ENCODE measurements at regions not wholly inside any gene's neighbourhood (a gene's known extent, or its start where the extent isn't known, plus 50 kb on each side); places are given as distances from the start of the nearest gene placed in this dataset.
"Not testable (repeated sequence)": the region's sequence is repeated elsewhere in the genome, so short reads cannot be mapped to it uniquely, and the experiment has no call there.

GRCh38 chr1:121443001-121443540 is 258.3 kb downstream of the SRGAP2C start:
- H3K9me3 ChIP-seq (ENCODE audit: control insufficient read depth, insufficient read depth, low read length) = no peaks in the 10 kb centered on the region
- WGBS (ENCODE audit: insufficient coverage, insufficient read length) = no CpG with 5 or more reads among the region's 4 CpGs
- no peak for DNase-seq (ENCODE audit: low read depth, low spot score)

DNA sequence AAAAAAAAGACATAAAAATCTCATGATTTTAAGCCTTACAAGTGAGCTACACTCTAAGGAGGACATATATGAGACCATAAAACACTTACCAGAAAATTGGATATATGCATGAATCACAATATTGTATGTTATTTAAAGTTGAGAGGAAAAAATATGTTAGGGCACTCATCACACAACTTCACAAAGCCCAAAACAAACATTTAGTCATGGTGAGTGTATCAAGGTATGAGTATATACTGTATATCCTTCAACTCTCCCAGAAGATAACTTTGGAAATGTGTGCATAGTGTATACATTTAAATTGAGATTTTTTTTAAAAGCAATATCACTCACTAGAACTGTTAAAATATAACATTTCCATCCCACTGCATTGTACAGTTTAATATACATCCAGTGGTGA is 259.3 kb downstream of the SRGAP2C start:
- Histone ChIP-seq H3K27ac (ENCODE audit: low read length) (no peak overlapping the region), H3K4me3 (ENCODE audit: low read length) (no peak overlapping the region), H3K27me3 (ENCODE audit: control insufficient read depth, insufficient read depth, low read length) (no peaks in the 10 kb centered on the region), H3K36me3 (ENCODE audit: control insufficient read depth, insufficient read depth, low read length) (no peaks in the 10 kb centered on the region), H3K9me3 (ENCODE audit: control insufficient read depth, insufficient read depth, low read length) (no peaks in the 10 kb centered on the region), H3K4me1 (ENCODE audit: control insufficient read depth, insufficient read depth, low read length) (no peaks in the 10 kb centered on the region)
- DNase-seq (ENCODE audit: low read depth, low spot score) = no peak

More at GRCh38 chr1:121443001-121443540, 258.3 kb downstream of the SRGAP2C start:
- Histone ChIP-seq H3K27me3 (ENCODE audit: control insufficient read depth, insufficient read depth, low read length) (no peaks in the 10 kb centered on the region), H3K36me3 (ENCODE audit: control insufficient read depth, insufficient read depth, low read length) (no peaks in the 10 kb centered on the region), H3K4me3 (ENCODE audit: low read length) (no peak overlapping the region), H3K27ac (ENCODE audit: low read length) (no peak overlapping the region), H3K4me1 (ENCODE audit: control insufficient read depth, insufficient read depth, low read length) (no peaks in the 10 kb centered on the region)

- no peaks in the 10 kb centered on the region for H3K9me3 ChIP-seq (ENCODE audit: control insufficient read depth, insufficient read depth, low read length)
- no peak for DNase-seq (ENCODE audit: low read depth, low spot score)
- no peak overlapping the region for H3K27ac ChIP-seq (ENCODE audit: low read length)
These were observed 260.9 kb downstream of the SRGAP2C start for GRCh38 chr1:121445679-121446078.

GRCh38 chr1:121447280-121447923 is 262.6 kb downstream of the SRGAP2C start:
- not testable (repeated sequence) for DNase-seq (ENCODE audit: low read depth, low spot score)

More at GRCh38 chr1:121445679-121446078, 260.9 kb downstream of the SRGAP2C start:
- Histone ChIP-seq H3K27me3 (ENCODE audit: control insufficient read depth, insufficient read depth, low read length) (no peaks in the 10 kb centered on the region), H3K36me3 (ENCODE audit: control insufficient read depth, insufficient read depth, low read length) (no peaks in the 10 kb centered on the region), H3K4me3 (ENCODE audit: low read length) (no peak overlapping the region), H3K4me1 (ENCODE audit: control insufficient read depth, insufficient read depth, low read length) (no peaks in the 10 kb centered on the region)

GRCh38 chr1:121448064-121448463 is 263.3 kb downstream of the SRGAP2C start:
- not testable (repeated sequence) for H3K4me1 ChIP-seq (ENCODE audit: control insufficient read depth, insufficient read depth, low read length); DNase-seq (ENCODE audit: low read depth, low spot score); H3K27me3 ChIP-seq (ENCODE audit: control insufficient read depth, insufficient read depth, low read length); H3K9me3 ChIP-seq (ENCODE audit: control insufficient read depth, insufficient read depth, low read length); H3K36me3 ChIP-seq (ENCODE audit: control insufficient read depth, insufficient read depth, low read length); H3K27ac ChIP-seq (ENCODE audit: low read length); H3K4me3 ChIP-seq (ENCODE audit: low read length)
- WGBS (ENCODE audit: insufficient coverage, insufficient read length) = no CpG with 5 or more reads among the region's 3 CpGs

More at GRCh38 chr1:121447280-121447923, 262.6 kb downstream of the SRGAP2C start:
- H3K27me3 ChIP-seq (ENCODE audit: control insufficient read depth, insufficient read depth, low read length); H3K9me3 ChIP-seq (ENCODE audit: control insufficient read depth, insufficient read depth, low read length); H3K36me3 ChIP-seq (ENCODE audit: control insufficient read depth, insufficient read depth, low read length); H3K4me3 ChIP-seq (ENCODE audit: low read length); H3K4me1 ChIP-seq (ENCODE audit: control insufficient read depth, insufficient read depth, low read length); H3K27ac ChIP-seq (ENCODE audit: low read length): not testable (repeated sequence)
- no CpG with 5 or more reads among the region's 1 CpG for WGBS (ENCODE audit: insufficient coverage, insufficient read length)

DNA sequence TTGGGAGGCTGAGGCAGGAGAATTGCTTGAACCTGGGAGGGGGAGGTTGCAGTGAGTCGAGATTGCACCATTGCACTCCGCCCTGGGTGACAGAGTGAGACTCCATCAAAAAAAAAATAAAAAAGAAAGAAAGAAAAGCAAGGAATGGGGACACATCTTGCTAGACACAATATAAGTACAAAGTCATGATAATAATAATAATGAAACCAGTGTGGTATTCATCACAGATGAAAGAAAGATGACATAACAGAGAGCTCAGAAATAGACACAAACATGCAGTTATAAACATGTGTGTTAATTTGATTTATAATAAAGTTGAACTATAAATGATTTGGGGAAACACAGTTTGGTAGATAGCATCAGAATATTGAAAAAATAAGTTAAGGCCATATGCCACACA is 264.1 kb downstream of the SRGAP2C start:
- Histone ChIP-seq H3K9me3 (ENCODE audit: control insufficient read depth, insufficient read depth, low read length) (no peaks in the 10 kb centered on the region), H3K27ac (ENCODE audit: low read length) (no peak overlapping the region), H3K36me3 (ENCODE audit: control insufficient read depth, insufficient read depth, low read length) (no peaks in the 10 kb centered on the region), H3K27me3 (ENCODE audit: control insufficient read depth, insufficient read depth, low read length) (no peaks in the 10 kb centered on the region), H3K4me3 (ENCODE audit: low read length) (no peak overlapping the region), H3K4me1 (ENCODE audit: control insufficient read depth, insufficient read depth, low read length) (no peaks in the 10 kb centered on the region)
- no CpG with 5 or more reads among the region's 2 CpGs for WGBS (ENCODE audit: insufficient coverage, insufficient read length)
- DNase-seq (ENCODE audit: low read depth, low spot score) = no peak

GRCh38 chr1:121452484-121452883 is 267.7 kb downstream of the SRGAP2C start:
- no peaks in the 10 kb centered on the region for H3K9me3 ChIP-seq (ENCODE audit: control insufficient read depth, insufficient read depth, low read length)
- H3K36me3 ChIP-seq (ENCODE audit: control insufficient read depth, insufficient read depth, low read length) = no peaks in the 10 kb centered on the region
- H3K4me1 ChIP-seq (ENCODE audit: control insufficient read depth, insufficient read depth, low read length) = no peaks in the 10 kb centered on the region
- WGBS (ENCODE audit: insufficient coverage, insufficient read length) = no CpG with 5 or more reads among the region's 1 CpG
- no peak overlapping the region for H3K4me3 ChIP-seq (ENCODE audit: low read length)
- H3K27me3 ChIP-seq (ENCODE audit: control insufficient read depth, insufficient read depth, low read length) = no peaks in the 10 kb centered on the region
- DNase-seq (ENCODE audit: low read depth, low spot score) = no peak
- H3K27ac ChIP-seq (ENCODE audit: low read length) = no peak overlapping the region

DNA sequence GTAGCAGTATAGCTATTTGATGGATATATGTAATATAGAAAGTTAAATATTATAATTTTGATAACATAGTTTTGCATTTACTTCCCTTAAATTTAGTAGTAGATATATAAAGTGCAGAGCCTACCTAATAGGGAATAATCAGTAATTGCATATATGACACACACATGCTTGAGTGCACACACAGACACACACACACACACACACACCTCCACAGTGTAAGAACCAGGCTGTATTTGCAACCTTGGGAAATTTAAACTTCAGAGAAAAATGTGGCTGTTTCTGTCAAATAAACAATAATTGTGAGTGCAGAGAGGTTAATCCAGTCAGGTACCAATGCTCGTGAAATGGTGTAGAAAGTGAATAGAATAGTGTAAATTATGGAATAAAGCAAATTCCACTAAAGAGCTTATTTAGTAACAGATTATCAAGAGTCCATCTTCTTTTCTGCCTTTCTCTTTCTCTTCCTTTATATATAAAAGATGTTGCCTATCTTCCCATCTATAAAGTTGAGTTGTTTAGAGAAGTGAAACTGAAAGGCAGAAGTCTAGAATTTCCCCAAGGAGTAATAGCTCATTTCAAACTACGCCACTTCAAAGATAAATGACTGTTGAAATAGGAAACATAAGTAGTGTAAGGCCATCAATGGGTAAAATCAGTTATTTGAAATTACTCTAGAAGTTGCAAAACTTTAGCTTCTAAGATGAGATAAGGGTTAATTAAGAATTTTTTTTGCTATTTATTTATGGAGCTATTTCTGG is 273.7 kb downstream of the SRGAP2C start:
- Histone ChIP-seq H3K27me3 (ENCODE audit: control insufficient read depth, insufficient read depth, low read length) (no peaks in the 10 kb centered on the region), H3K4me3 (ENCODE audit: low read length) (no peak overlapping the region), H3K36me3 (ENCODE audit: control insufficient read depth, insufficient read depth, low read length) (no peaks in the 10 kb centered on the region), H3K4me1 (ENCODE audit: control insufficient read depth, insufficient read depth, low read length) (no peaks in the 10 kb centered on the region), H3K27ac (ENCODE audit: low read length) (no peak overlapping the region), H3K9me3 (ENCODE audit: control insufficient read depth, insufficient read depth, low read length) (no peaks in the 10 kb centered on the region)
- no CpG with 5 or more reads among the region's 2 CpGs for WGBS (ENCODE audit: insufficient coverage, insufficient read length)
- DNase-seq (ENCODE audit: low read depth, low spot score) = no peak

- no peak for DNase-seq (ENCODE audit: low read depth, low spot score)
- H3K4me1 ChIP-seq (ENCODE audit: control insufficient read depth, insufficient read depth, low read length) = no peaks in the 10 kb centered on the region
- no peak overlapping the region for H3K4me3 ChIP-seq (ENCODE audit: low read length)
- no peak overlapping the region for H3K27ac ChIP-seq (ENCODE audit: low read length)
- no peaks in the 10 kb centered on the region for H3K9me3 ChIP-seq (ENCODE audit: control insufficient read depth, insufficient read depth, low read length)
- no peaks in the 10 kb centered on the region for H3K27me3 ChIP-seq (ENCODE audit: control insufficient read depth, insufficient read depth, low read length)
- H3K36me3 ChIP-seq (ENCODE audit: control insufficient read depth, insufficient read depth, low read length) = no peaks in the 10 kb centered on the region
- no CpG with 5 or more reads among the region's 2 CpGs for WGBS (ENCODE audit: insufficient coverage, insufficient read length)
These were observed 274.5 kb downstream of the SRGAP2C start for GRCh38 chr1:121459235-121459634.

GRCh38 chr1:121469395-121469794 is 284.6 kb downstream of the SRGAP2C start:
- not testable (repeated sequence) for H3K4me1 ChIP-seq (ENCODE audit: control insufficient read depth, insufficient read depth, low read length); H3K36me3 ChIP-seq (ENCODE audit: control insufficient read depth, insufficient read depth, low read length); H3K27ac ChIP-seq (ENCODE audit: low read length); H3K9me3 ChIP-seq (ENCODE audit: control insufficient read depth, insufficient read depth, low read length); H3K4me3 ChIP-seq (ENCODE audit: low read length); H3K27me3 ChIP-seq (ENCODE audit: control insufficient read depth, insufficient read depth, low read length); DNase-seq (ENCODE audit: low read depth, low spot score)
- no CpG with 5 or more reads among the region's 1 CpG for WGBS (ENCODE audit: insufficient coverage, insufficient read length)

GRCh38 chr1:121470401-121470800 is 285.6 kb downstream of the SRGAP2C start:
- not testable (repeated sequence) for H3K4me1 ChIP-seq (ENCODE audit: control insufficient read depth, insufficient read depth, low read length); DNase-seq (ENCODE audit: low read depth, low spot score); H3K27ac ChIP-seq (ENCODE audit: low read length); H3K36me3 ChIP-seq (ENCODE audit: control insufficient read depth, insufficient read depth, low read length); H3K4me3 ChIP-seq (ENCODE audit: low read length); H3K27me3 ChIP-seq (ENCODE audit: control insufficient read depth, insufficient read depth, low read length); H3K9me3 ChIP-seq (ENCODE audit: control insufficient read depth, insufficient read depth, low read length)
- WGBS (ENCODE audit: insufficient coverage, insufficient read length) = no CpG with 5 or more reads among the region's 2 CpGs

Data from iPS DF 6.9 (cell line).